PC-9 (cell line): ENCODE measurements at regions not wholly inside any gene's neighbourhood (a gene's known extent, or its start where the extent isn't known, plus 50 kb on each side); places are given as distances from the start of the nearest gene placed in this dataset.

ENCODE experiments used
- CTCF ChIP-seq: fragments of 200-600 bp; sonication (generic); conservative IDR thresholded peaks from 2 replicates; pipeline ENCODE4 v1.6.1; 2017; ENCODE audit warnings: mixed run types, antibody characterized with exemption, mild to moderate bottlenecking, moderate library complexity
- EZH2 ChIP-seq: fragments of 200-600 bp; sonication (generic); IDR thresholded peaks from 2 replicates; pipeline ENCODE4 v1.8.0; 2017; ENCODE audit warnings: antibody characterized with exemption, low read depth

- TF ChIP-seq CTCF (no peak), EZH2 (no peak)
These were observed 160.5 kb downstream of the BAMBI start for GRCh38 chr10:28837613-28838390.
